Globus pallidus (tissue), 1 donor: ENCODE measurements at regions not wholly inside any gene's neighbourhood (a gene's known extent, or its start where the extent isn't known, plus 50 kb on each side); places are given as distances from the start of the nearest gene placed in this dataset.
A peak's percentile ranks its signal among the peaks of the same experiment; 100 is the strongest.

ENCODE experiments used
- DNase-seq: peaks from one replicate; pipeline ENCODE4 v3.0.0-alpha.2; 2015; ENCODE audit warnings: low spot score

DNA sequence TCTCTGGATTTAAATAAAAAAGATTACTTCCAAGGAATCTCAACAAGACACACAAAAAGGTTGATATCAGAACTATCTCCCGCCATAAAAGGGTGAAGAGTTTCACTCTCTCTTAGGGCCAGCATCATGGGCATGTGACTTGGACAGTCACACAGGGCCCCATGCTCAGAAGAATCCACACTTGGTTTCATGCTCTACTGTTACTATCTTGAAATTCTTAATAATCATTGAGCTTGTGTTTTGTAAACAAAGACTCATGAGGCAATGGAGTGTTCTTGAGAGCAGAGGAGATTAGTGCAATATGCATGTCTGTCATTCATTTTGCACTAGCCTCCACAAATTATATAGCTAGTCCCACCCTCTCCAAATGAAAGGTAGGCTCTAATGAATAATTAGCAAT, 58.4 kb downstream of the HMHB1 start:
- no peak for DNase-seq

DNA sequence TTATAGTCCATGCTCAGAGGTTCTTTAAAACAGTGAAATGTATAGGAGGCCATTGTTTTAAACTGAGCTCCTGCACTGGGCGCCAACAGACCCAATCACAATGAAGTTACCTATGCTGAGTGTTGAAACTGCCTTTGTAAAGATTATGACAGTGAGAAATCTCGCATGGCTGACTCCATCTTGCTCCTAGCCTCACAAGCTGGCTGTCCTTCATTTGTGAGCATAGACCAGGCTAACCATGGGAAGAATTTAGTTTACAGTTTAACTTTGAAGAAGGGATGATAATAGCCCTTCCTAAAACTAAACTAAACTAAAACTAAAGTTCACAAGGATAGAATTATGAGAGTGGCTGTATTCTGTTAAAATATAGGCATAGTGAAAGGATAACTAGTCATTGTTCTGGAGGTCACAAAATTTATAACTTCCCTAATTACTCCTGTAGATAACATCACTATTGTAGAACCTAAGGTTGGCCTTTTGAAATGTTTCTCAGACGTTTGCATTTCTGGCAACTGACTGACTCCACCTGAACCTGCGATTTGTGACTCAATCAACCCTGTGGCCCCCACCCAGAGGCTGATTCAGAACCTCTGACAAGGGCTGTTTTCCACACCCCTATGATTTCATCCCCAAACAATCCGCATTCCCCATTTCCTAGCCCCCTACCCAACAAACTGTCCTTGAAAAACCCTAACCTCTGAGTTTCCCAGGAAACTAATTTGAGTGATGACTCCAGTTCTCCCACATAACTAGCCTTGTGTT, 59.1 kb downstream of the HMHB1 start:
- DNase-seq = no peak

DNA sequence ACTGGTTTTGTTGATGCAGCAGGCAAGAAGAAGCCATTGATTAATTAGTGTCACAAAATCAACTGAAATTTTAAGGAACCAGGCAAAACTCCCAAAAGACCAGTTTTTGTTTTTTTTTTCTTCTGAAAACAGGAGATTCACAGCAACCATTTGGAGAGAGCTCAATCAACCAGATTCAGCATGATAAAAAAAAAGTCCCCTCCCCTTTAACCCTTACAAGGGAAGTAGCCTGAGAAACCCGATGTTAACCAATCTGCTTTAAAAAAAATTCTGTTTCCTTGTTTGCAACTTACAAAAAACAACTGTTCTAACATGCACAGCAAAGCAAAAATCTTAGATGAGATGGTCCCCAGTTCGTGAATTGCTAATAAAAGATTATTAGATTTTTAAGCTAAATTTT, 59.7 kb downstream of the HMHB1 start:
- no peak for DNase-seq

DNA sequence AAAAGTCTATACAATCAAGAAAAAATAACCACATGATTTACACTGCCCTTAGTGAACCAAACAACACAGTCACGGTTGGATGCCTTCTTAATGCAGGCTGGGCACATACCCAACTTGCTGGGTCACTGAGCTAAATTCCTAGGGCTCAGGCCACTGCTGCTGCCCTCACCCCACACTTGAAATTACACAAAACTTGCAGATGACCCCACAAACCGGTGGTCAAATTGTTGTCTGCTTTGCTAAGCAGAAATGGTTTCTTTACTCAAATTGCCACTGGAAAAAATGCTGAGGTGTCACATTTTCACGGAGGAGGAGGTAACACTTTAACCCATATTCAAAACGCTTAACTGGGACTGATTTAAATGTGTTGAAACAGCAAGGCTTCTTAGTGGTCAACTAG, 62.4 kb downstream of the HMHB1 start:
- DNase-seq = no peak

DNA sequence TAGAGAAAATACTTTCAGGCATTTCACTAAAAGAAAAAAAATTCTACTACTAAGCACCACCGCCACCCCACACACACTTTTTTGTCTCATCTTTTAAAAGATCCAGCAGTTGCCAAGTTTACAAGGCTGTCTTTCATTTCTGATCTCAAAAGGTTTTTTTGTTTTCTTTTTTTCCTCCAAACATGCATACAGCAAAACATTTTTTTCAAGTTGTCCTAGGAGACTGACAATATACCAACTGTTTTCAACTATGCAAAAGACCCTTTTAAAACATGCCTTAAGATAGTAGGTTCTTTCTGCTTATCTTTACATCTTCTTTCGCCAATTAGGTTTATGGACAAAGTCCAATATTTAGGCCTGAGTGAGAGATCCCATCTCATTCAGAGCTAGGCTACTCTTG, 65.2 kb downstream of the HMHB1 start:
- DNase-seq = no peak

DNA sequence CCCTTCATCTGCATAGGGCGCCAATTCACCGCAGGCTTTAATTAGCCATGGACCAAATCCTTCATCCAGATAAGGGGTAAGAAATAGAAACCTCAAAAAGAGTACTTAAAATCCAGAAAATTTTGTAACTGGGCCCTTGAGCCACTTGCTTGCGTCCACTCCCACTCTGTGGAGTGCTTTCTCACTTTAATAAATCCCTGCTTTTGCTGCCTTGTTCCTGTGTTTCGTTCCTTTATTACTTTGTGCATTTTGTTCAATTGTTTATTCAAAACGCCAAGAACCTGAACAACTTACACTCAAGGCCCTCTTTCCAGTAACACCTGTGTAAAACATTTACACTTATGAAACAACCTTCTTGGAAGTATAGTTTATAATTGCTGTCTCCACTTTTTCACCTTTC, 66.5 kb downstream of the HMHB1 start:
- DNase-seq = no peak

DNA sequence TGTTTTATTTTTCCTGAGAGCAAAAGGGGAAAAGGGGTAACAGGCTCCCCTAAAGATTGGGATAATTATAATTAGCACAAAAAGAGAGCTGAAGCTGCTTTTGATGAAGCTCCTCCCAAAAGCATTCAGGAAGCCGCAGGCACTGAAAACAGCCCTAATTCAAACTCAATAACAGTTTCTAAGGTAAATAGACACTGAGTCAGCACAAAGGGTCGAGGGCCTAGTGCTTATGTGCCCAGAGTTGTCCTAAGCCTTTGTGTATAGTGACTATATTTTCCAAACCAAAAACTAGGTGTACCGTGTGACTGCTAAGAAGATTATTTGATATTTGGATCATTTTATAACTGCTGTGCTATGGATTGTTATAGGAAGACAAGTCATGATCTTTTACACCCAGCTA, 67.7 kb downstream of the HMHB1 start:
- DNase-seq = no peak

DNA sequence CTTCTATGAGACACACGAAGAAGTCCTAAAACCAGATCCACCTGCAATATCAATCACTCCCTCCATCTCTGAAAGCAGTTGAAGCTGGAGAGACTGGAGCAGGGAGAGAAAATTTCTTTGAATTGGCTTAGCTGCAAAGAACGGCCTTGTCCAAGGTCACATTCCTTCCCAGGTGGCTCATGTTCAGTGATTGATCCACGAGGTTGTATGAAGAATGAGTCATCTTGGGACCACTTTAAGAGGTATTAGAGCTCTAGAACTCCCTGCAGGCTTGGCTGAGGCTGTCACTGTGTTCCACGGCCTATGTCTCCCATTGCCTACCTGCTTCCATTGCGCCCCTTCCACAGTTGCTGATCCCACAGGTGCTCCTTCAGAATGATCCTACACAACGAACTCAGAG, 68.2 kb downstream of the HMHB1 start:
- no peak for DNase-seq

DNA sequence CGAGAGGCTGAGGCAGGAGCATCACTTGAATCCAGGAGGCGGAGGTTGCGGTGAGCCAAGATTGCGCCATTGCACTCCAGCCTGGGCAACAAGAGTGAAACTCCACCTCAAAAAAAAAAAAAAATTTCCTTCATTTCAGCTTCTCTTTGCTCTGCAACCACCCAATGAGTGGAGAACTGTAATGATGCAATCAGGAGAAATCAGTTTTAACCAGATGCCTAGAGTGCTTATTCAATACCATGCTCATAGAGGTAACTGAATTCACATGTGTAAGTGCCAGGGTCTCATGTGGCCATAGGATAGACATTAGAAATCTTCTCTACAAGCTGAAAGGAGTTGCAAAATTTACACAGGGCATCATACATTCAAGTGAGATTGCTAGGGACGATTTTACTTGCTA, 70.6 kb downstream of the HMHB1 start:
- DNase-seq = no peak

DNA sequence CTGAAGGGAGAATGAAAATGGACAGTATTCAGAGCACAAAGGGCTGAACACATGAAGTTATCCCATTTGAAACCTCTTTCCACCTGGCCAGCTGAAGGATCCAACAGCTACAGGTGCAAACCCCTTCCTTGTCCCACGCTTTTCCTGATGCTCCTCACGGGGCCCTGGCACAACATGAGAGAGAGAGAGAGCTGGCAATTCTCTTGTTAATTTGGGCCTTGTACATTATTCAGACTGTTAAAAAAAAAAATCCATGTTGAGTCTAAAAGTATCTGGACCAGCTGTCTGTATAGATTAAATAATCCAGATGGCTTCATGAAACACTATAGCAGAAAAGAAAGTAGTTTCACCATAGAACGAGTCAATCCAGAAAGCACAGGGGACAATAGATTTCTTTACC, 74.1 kb downstream of the HMHB1 start:
- DNase-seq = no peak

DNA sequence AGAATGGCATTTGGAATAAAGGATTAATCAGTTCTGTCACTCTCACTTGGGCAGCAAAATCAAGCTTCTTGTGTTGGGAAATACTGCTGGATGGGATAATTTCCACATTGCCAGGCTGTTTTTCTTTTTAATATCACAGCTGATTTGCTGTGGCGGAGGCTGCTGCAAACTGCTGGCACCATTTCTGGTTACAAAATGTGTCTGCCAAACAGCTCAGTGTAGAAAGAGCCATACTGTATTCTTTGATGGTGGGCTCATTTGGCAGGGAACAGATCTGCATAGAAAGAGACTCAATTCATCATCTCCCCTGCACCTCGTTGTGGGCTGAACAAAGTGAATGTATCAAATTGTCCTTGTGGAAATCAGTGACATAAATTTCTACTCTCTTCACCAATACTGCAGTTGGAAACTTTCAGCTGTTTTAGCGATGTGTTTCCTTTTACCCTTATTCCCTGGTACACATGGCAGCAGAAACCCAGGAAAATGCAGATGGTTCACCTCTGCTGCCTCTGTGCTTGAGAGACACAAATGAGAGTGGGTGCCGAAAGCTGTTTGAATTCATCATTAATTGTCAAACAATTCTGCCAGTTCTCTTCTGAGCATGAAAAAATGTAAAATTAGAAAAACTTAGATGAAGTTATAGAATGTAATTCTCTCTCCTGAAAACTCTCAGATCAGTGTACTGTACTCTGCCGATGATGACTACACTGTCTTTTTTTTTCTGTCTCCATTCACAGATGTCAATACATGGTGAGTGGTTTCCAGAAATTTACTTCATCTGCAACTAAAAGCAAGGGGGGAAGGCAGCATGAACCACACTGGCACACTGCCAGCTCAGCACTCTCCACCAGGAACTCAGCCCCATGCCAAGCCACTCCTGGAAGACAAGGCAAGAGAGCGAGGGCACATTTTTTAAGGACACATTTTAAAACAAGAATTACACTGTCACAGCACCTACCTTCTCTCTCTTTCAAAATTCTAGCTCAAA, 75.0 kb downstream of the HMHB1 start:
- DNase-seq = peak; percentile 59

DNA sequence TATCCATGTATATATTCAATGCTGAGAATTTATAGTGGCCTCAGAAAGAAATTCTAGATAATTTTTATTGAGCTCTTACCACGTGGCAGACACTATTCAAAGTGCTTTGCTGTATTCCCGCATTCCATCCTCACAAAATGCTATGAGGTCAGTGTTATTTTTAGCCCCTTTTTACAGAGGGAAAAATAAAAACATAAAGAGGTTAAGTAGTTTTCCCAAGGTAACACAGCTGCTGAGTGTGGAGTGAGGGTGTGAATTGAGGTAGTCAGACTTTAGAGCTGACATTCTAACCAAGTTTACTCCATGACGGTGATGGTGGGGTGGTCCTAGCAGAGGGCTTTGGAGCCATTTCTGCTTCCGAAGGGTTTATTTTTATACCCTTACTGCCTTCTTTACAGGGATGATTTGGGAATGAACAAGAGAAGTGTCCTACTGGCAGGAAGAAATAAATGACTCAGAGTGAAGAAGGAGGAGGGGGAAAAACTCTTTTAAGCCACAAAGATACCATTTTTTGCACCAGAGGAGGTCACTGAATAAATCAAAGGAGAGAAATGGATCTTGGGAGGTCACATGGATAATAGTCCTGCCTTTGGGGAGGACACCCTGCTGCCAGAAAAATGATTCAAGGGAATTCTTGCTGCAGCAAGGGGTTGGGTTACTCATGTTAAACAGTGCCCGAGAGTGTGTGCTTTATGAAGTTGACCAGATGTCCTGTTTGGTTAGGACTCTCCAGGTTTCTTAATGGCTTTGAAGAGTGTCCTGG, 76.1 kb downstream of the HMHB1 start:
- no peak for DNase-seq

DNA sequence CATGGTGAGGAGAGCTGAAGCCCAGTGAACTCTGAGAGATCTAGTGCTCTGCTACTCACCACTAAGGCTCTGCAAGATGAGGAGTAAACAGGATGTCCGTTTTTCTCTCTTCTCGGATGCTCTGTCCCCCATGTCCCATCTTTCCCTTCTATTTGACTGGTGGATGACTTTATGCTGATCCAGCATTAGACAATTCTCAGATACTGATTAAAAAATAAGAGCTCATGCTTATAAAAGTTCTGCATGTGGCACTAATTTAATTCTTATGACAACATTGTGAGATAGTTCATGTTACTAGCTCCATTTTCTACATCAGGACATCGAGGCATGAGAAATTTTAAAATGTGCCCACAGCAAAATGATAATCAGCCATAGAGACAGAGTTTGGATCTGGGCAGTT, 77.0 kb downstream of the HMHB1 start:
- DNase-seq = no peak

DNA sequence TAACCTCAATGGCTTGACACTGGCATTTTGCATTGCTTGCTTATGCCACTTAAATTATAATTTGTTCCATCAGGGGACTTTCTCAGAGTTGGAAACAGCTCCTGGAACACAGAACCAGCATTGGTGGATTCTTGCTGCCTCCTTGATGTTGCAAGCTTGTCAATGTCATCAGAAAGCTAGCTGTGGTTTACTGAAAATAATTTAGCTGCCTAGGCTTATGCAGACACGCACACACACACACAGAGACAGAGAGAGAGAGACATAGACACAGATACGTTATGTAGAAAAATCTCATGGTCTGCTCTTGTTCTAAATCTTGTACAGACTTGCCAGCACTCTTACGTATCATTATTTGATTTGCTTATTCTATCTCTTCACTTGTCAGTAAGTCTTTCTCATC, 78.0 kb downstream of the HMHB1 start:
- no peak for DNase-seq

DNA sequence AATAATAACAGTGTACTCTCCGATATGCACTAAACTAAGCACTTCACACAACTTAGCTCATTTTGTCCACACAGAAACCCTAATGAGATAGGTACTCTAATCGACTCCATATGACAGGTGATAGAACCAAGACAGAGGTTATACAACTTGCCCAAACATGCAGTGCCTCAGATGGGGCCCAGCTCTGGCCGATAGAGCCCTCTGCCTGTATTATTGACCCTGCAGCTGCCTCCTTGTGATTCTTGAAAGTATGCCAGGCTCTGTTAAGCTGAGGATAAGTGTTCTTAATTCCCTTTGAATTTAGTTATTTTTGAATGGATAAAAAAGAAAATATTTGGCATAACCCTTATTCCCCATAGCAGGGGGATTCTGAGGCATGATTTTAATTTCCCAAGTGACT, 78.5 kb downstream of the HMHB1 start:
- DNase-seq = no peak

DNA sequence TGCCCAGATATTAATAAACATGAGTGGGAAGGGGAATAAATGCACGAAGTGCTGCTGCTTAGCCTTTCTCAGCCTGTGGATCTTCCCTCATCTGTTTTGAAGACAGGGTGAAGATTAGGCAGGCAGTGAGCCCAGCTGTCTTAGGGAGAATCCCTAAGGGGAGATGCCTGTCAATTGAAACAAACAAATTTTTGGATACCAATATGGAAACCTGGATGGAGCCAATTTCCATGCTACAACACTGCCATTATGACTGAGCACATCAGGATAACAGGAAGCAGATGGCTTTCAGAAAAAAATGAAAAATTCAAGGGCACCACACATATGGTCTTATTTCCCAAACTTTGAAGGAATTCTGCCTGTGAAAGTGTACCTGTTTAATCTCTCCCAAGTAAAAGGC, 80.3 kb downstream of the HMHB1 start:
- DNase-seq = no peak

DNA sequence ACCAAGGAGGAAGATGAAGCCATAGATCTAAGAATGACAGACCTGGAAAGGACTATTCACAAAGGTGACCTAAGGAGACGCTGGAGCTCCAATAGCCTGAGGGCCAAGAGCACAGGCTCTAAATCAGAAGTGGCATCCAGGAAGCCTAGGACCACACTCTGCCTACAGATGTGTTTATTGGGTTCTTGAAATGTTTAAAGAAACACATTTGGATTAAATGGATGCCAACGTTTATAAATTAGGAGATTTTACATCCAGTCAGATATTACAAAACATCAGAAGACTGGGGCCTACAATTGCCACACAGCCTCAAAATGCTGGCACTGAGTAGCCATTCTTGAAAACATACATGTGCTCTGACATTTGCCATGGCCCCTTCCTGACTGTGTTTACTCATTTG, 80.9 kb downstream of the HMHB1 start:
- no peak for DNase-seq

DNA sequence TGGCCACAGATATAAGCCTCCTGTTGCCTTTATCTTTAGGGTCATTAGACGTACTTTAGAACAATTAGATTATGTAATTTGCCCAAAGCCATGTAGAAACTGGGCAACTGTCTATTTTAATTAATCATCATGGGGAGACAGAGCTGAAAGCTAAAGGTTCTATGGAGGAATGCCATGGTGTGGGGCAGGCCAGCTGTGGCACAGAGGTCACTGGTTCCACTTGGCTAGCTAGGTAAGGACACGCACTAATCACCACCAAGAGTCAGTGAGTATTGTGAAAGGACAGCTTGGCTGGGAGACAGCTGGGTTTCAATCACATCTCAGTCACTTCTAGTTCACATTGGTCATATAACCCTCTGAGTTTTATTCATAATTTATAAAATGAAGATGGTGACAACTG, 81.7 kb downstream of the HMHB1 start:
- no peak for DNase-seq

DNA sequence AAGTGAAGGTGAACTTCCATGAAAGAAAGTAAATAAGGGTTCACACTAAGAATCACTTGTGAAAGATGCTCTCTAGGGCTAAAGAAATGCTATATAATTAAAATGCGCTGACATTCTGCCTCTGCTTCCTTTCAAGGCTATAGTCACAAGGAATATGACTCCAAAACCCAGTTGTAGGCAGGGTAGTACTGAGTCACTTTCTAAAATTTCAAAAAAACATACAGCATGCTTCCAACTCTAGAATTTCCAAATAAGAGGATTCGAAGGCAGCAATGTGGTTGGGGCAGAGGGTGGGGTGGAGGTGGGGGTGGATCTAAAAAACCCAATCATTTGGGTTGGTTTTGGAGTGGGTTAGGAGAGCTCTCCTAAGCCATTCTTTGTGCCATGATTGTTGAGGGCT, 84.6 kb downstream of the HMHB1 start:
- no peak for DNase-seq

DNA sequence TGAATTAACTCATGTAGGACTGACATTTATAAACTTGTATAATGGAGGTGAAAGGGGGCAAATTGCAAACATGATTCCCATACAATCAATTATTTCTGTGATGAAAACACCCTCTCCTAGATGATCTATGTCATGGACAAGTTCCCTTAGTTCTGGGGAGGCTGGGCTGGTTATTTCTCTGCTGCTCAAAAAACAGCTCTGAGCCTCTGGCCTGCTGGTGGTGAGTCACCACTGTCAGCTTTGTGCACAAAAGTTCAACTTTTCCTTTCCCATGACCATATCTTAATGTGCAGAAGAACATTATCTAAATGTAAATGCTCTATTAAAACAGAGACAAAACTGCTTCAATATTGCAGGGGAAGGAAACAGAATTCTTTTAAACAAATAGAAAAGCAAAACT, 85.0 kb downstream of the HMHB1 start:
- no peak for DNase-seq

DNA sequence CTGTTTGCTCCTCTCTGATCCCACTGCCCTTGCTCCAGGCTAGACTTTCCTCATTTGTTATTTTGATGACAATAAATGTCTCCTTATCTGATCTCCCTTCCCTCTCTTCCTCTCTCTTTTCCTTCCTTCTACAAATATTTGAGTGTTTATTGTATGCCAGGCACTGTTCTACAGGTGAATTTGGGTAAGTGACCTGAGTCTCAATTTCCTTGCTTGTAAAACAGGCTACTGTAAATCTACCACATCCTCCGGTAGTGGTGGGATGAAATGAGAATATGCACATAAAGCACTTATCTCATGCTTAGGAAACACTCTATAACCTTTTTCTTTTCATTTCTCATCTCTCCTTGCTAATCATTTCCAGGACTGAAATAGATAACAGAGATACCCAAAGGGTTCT, 86.4 kb downstream of the HMHB1 start:
- DNase-seq = no peak

DNA sequence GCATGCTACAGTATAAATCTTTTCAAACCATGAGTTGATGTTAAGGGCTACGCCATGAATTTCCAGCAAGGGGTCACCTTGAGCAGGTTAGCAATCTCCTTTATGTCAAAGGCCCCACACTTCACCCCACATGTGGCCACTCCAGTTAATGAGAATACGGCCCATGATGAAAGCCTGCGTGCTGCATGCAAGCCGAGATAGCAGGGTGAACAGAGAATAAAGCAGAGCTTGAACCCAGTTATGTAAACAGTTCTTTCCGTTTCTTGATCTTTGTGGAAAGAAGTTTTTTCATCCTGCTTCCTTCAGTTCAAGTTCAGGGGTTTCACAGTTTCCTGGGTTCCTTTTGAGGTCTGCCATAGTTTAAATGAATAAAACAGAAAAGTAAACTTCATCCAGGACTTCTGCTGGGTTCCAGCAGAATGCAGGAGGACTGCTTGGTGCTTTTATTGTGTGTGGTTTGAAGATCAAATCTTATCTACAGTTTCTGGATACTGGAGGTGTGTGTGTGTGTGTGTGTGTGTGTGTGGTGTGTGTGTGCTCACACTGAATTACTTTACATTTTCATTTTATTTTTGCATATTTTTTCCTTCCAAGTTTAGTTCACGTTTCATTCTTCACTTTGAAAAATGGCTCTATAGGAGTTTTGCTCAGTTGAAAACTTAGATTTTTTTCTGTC, 87.1 kb downstream of the HMHB1 start:
- DNase-seq = no peak
